ENCODE measurements at regions not wholly inside any gene's neighbourhood (a gene's known extent, or its start where the extent isn't known, plus 50 kb on each side); places are given as distances from the start of the nearest gene placed in this dataset.

DNA sequence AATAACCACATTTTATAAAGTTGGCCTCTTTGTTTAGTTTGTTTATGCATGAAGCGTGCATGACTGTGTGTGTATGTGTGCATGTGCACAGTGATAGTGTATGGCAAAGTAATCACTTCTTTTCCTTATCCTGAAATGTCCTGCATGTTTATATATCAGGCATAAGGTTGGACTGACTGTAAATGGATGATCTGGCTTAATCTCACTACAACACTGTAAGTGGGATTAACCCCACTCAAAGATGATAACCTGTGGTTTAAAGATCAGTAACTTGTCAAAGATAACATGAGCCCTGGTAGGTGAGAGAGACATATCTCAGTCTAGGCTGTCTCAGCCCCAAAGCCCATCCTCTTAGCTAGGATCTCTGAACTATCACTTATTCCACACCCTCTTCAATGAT lies 376.6 kb upstream of the TSHZ2 start:
- Mint-ChIP-seq H3K27me3 (ENCODE audit: low read depth, poor library complexity) (peaks cover 8% of the 10 kb centered on the region), H3K4me3 (no peak overlapping the region), H3K36me3 (ENCODE audit: low read depth) (peaks cover 7% of the 10 kb centered on the region), H3K4me1 (peaks cover 57% of the 10 kb centered on the region), H3K9me3 (peaks cover 17% of the 10 kb centered on the region), H3K27ac (peak overlapping the region; percentile 48)
- TF ChIP-seq, protein P1, sequence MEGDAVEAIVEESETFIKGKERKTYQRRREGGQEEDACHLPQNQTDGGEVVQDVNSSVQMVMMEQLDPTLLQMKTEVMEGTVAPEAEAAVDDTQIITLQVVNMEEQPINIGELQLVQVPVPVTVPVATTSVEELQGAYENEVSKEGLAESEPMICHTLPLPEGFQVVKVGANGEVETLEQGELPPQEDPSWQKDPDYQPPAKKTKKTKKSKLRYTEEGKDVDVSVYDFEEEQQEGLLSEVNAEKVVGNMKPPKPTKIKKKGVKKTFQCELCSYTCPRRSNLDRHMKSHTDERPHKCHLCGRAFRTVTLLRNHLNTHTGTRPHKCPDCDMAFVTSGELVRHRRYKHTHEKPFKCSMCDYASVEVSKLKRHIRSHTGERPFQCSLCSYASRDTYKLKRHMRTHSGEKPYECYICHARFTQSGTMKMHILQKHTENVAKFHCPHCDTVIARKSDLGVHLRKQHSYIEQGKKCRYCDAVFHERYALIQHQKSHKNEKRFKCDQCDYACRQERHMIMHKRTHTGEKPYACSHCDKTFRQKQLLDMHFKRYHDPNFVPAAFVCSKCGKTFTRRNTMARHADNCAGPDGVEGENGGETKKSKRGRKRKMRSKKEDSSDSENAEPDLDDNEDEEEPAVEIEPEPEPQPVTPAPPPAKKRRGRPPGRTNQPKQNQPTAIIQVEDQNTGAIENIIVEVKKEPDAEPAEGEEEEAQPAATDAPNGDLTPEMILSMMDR (IDR thresholded peaks at IDR 0.05) = no peak
- DNase-seq = no peak

DNA sequence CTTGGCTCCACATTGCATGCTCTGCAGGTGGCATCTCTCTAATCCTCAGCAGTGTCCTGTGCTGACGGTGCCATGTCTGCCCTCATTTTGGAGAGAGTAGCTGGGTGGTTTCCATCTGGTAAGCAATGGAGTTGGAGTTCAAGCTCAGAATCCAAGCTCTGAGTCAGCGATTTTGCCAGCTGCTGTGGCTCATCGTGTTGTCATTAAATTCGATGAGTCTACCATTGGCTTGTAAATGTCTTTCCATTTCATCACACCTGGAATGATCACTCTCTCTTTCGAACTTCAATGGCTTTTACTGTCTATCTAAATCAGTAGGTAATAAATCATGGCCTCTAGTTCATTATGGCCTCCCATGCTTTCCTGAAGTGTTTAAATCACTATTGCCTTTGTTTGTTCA lies 378.5 kb upstream of the TSHZ2 start:
- peaks cover 61% of the 10 kb centered on the region for H3K4me1 Mint-ChIP-seq
- no peak overlapping the region for H3K4me3 Mint-ChIP-seq
- peaks cover 8% of the 10 kb centered on the region for H3K27me3 Mint-ChIP-seq (ENCODE audit: low read depth, poor library complexity)
- TF ChIP-seq, protein P1 (IDR thresholded peaks at IDR 0.05) = no peak
- no peak overlapping the region for H3K27ac Mint-ChIP-seq
- no peaks in the 10 kb centered on the region for H3K36me3 Mint-ChIP-seq (ENCODE audit: low read depth)
- H3K9me3 Mint-ChIP-seq = peaks cover 5% of the 10 kb centered on the region
- DNase-seq = no peak

DNA sequence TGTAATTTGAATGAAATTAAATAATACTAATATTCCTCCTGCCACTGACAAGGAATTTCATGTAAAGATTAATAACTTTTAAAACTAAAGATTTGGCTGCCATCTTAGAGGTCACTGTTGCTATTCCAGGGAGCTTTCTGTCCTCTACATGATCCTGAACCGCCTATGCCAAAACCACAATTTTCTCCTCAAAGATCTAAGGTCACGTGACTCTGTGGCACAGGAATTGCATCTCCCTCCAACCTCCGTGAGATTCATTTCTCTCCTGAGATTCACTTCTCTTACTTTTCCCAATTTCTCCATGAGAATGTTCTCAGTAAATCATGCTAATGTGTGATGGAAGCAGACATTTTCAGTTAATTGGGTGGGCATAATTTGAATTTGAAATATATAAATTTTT lies 379.6 kb upstream of the TSHZ2 start:
- Mint-ChIP-seq H3K4me3 (no peak overlapping the region), H3K36me3 (ENCODE audit: low read depth) (no peaks in the 10 kb centered on the region), H3K4me1 (peaks cover 50% of the 10 kb centered on the region), H3K9me3 (no peaks in the 10 kb centered on the region), H3K27ac (no peak overlapping the region), H3K27me3 (ENCODE audit: low read depth, poor library complexity) (peaks cover 6% of the 10 kb centered on the region)
- no peak for DNase-seq
- TF ChIP-seq, protein P1 (IDR thresholded peaks at IDR 0.05) = no peak

DNA sequence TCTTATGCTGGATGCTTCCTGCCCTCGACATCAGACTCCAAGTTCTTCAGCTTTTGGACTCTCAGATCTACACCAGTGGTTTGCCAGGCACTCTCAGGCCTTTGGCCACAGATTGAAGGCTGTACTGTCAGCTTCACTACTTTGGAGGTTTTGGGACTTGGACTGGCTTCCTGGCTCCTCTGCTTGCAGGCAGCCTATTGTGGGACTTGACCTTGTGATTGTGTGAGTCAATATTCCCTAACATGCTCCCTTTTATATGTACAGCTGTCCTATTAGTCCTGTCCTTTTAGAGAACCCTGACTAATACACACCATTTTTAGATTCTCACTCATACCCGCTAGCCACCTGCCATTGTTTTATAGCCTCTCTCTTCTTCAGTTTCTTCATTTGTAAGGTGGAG lies 382.1 kb upstream of the TSHZ2 start:
- peaks cover 11% of the 10 kb centered on the region for H3K27me3 Mint-ChIP-seq (ENCODE audit: low read depth, poor library complexity)
- H3K4me1 Mint-ChIP-seq = peaks cover 26% of the 10 kb centered on the region
- no peak overlapping the region for H3K4me3 Mint-ChIP-seq
- no peaks in the 10 kb centered on the region for H3K9me3 Mint-ChIP-seq
- no peaks in the 10 kb centered on the region for H3K36me3 Mint-ChIP-seq (ENCODE audit: low read depth)
- TF ChIP-seq, protein P1 (IDR thresholded peaks at IDR 0.05) = no peak
- H3K27ac Mint-ChIP-seq = no peak overlapping the region
- no peak for DNase-seq

DNA sequence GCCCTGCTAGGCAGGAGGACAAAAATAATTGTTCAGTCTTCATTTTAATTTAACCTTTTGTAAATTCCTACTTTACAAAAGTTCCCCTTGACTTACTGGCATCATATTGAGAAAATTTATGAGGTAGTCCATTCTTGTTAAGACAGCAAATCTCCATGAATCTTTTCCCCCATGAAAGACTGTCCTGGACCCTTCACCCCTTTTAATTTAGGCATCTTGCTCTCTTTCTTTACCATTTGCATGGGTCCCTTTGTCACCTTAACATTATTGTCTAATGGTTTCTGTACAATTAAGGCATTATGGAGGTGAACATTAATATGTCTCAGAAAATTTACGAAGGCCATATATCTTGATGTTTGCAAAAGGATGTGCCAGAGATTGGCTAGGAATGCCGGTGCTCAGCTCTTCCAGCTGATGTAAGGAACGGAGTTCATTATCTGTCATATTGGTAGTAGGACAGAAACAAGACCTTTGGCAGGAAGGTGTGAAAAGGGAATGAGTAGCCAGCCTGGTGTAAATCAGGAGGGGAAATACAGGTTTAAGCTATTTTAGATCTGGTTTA lies 382.8 kb upstream of the TSHZ2 start:
- Mint-ChIP-seq H3K27me3 (ENCODE audit: low read depth, poor library complexity) (peaks cover 11% of the 10 kb centered on the region), H3K36me3 (ENCODE audit: low read depth) (no peaks in the 10 kb centered on the region), H3K27ac (no peak overlapping the region), H3K9me3 (no peaks in the 10 kb centered on the region), H3K4me3 (no peak overlapping the region), H3K4me1 (peaks cover 18% of the 10 kb centered on the region)
- TF ChIP-seq, protein P1 (IDR thresholded peaks at IDR 0.05) = no peak
- DNase-seq = no peak

DNA sequence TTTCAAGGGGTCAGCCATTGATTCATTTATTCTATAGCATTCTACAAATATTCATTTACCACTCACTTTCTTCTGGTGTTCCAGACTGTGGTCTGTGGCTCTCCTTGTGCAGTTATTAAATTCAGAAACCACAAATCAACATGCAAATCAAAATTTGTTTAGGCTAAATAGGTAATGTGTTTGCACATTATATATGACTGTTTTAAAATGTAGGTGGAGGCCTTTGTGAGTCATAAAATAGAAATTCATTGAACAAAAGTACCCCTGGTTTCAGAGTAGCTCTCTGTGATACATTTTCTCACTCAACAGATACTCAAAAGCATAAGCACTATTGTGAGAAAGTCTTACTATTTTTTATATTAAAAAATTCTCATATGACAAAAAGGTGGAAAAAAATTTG lies 385.5 kb upstream of the TSHZ2 start:
- no peak for DNase-seq
- H3K4me3 Mint-ChIP-seq = no peak overlapping the region
- H3K36me3 Mint-ChIP-seq (ENCODE audit: low read depth) = no peaks in the 10 kb centered on the region
- TF ChIP-seq, protein P1 (IDR thresholded peaks at IDR 0.05) = no peak
- peaks cover 3% of the 10 kb centered on the region for H3K9me3 Mint-ChIP-seq
- H3K4me1 Mint-ChIP-seq = peaks cover 21% of the 10 kb centered on the region
- peaks cover 5% of the 10 kb centered on the region for H3K27me3 Mint-ChIP-seq (ENCODE audit: low read depth, poor library complexity)
- no peak overlapping the region for H3K27ac Mint-ChIP-seq

Measured in nephron progenitor cell (in vitro differentiated cells).